Forelimb muscle (tissue), 1 donor: ENCODE measurements at regions not wholly inside any gene's neighbourhood (a gene's known extent, or its start where the extent isn't known, plus 50 kb on each side); places are given as distances from the start of the nearest gene placed in this dataset.

ENCODE experiments used
- DNase-seq: peaks from one replicate; pipeline ENCODE4 v3.0.0-alpha.2; 2013; ENCODE audit warnings: low read depth

DNA sequence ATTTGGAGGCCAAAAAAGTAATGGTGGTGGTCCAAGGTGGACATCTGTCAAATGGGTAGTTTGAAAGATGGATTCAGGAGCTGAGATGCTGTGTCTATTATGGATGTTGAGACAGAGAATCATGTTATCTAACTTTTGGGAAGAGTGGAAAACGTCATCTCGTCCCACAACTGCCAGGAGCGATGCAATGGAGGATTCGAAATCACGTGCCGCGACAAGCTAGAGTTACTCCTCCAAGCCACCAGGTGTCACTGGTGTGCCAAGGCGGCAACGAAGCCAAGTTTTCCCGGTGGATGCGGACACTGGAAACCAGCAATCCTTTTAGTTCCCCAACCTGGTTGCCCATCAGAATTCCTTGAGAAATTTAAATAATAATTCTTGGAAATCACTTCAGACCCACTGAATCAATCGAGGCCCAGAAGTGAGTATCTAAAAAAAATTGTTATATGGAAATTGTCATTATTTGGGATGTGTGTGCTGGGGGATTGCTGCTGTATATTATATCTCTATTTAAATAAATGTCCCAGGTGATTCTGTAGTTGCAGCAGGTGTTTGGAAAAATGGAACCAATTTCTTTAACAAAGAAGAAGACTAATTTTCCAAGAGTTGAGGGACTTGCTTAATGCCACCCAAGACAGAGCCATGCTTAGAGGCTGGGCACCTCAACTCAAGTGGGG lies 206.1 kb downstream of the HAPSTR1 start:
- no peak for DNase-seq

DNA sequence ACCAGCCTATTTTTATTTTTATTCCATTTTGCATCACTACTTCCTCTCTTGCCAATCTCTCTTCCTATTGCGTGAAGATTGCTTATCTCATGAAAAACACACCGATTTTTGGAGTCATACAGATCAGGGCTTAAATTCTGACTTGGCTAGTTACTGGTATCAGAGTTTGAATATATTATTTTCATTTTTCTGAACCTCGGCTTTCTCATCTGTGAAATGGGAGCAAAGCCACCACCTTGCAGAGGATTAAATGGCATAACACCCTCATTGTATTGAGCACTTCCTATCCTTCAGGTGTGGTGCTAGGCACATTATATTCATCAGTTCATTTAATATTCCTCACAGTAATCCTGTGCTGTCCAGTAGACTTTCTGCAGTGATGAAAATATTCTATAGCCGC lies 208.8 kb downstream of the HAPSTR1 start:
- no peak for DNase-seq

DNA sequence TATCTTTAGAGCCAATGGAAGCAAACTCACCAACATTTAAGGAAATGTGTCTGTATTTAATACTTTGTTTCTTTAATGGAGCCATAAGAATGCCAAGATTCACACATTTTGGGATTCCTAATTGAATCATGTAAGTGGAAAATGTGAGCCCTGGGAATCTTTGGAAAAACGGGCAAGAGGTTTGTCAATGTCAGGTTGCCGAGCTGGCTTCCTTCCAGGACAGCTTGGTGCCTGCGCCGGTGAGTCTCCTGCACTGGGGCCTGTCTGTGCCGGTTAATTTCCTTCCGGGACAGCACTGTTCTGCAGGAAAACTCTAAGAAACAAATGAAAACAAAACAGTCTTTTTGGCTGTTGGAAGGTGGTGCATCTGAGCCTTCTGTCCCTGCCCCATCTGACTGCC lies 210.6 kb downstream of the HAPSTR1 start:
- DNase-seq = no peak

DNA sequence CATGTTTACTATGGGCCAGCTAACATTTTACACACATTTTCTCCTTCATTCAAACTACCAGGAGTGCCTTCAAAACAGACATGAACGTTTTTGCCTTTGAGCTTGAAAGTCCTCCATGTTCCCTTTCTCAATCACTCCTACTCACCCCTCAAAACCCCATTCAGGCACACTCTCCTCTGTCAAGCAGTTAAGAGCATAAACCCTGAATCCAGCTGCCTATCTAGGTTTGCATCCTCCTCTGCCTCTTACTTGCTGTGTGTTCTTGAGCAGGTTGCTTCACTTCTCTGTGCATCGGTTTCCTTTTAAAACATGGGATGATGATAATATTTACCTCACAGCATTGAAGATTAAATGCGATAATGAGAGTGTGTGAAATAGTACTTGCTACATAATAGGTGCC lies 215.3 kb downstream of the HAPSTR1 start:
- DNase-seq = no peak

DNA sequence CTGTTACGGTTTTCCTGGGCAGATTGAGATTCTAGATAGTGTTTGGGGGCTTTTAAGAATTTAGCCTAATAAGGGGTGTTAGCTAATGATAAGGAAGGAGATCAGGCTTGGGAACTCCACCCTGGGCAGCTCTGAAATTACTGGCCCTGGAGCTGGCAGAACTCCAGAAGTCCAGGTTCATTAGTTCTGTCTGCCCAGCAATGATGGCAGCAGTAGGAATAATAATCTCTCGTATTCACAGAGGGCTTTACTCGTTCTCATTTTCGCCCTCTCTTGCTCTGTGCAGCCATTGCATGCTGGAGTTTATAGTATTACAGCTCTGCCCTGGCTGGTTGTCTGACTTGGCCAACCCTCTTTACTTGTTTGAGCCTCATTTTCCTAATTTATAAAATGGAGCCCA lies 216.0 kb downstream of the HAPSTR1 start:
- no peak for DNase-seq

DNA sequence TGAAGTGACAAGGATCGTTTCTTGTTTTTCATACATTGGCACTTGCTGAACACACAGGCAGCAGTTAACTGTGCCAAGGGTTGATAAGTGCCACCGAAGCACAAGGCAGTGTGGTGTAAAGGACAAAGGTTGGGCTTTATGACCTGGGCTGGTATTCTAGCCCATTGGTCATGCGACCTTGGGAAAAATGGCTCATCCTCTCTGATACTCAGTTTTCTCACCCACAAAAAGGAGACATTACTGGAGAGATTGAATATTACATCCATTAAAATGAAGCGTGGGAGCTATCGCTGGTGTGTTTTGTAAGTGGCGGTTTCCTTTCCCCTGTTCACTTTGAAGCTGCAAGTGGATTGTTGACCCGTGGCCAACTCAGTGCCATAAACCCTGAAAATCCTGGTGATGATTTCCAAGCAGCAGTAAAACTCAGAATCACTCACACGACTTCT lies 216.9 kb downstream of the HAPSTR1 start:
- no peak for DNase-seq

DNA sequence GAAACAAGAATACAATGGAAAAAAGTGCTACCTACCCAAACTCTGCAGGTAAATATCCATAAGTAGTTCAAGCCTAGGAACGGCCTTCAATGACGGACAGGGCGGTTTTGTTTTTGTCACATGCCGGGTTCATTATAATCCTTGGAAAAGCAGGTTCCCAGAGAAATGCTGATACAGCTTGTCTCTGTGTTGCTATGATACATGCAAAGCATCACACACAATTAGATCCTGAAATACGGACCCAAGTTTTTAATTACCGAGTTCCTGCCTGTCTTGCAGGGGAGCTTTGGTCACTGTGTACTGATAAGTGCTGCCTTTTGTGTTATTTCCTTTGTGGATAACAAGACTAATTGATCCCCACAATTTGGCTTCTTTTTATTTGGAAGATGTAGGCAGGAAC lies 217.4 kb downstream of the HAPSTR1 start:
- no peak for DNase-seq

DNA sequence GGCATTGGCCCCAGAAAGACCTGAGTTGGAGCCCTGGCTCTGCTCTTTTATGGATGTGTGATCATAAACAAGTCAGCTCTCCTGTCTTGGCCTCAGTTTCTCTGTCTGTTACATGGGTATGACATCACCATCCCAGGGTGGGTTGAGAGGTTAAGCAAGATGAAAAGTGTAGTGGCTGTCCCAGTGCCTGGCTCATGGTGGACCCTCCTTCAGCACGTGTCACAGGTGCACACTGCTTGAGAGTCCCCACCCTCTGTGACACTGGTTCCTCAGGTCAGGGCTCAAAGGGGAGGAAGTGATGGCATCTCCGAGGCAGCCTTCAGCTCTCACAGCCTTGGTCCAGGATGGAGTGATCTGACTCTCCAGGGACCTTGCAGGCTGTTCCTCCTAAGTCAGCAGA lies 218.4 kb downstream of the HAPSTR1 start:
- no peak for DNase-seq

DNA sequence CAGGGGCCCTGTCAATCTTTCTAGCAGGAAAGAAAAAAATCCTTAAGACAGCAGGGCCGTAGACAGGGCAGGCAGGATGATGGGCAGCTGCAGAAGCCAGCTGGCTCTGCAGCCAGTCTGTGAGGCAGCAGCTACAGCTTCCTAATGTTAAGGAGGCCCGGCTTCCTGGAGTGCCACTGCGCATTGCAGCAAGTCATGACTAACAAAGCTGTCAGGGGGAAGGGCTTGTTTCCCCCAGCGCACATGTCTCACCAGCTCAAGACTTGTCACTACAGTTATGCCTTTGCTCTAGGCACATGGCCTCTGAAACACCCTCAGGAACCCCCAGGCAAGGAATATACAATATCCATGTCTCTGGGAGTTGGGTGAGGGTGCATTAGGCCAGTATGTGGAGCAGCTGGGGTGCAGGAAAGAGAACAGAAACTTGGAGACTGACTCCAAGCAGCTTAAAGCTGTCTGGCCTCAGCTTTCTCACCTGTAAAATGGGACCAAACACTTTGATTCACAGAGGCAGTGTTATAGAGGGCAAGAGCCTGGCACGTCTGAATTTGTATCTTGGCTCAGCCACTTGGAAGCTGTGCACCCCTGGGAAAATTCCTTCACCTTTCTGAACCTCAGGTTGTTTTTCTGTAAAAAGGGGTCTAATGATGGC lies 220.0 kb downstream of the HAPSTR1 start:
- DNase-seq = no peak

DNA sequence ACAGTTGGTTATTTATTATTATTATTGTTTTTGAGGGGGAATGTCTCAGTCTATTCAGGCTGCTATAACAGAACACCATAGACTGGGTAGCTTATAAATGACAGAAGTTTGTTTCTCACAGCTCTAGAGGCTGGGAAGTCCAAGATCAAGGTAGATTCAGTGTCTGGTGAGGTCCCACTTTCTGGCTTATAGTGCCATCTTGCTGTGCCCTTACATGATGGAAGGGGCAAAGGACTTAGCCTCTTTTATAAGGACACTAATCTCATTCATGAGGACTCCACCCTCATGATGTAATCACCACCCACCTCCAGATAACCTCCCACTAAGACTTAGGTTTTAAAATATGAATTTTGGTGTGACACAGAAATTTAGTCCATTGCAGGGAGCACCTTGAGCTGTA lies 224.6 kb downstream of the HAPSTR1 start:
- no peak for DNase-seq

DNA sequence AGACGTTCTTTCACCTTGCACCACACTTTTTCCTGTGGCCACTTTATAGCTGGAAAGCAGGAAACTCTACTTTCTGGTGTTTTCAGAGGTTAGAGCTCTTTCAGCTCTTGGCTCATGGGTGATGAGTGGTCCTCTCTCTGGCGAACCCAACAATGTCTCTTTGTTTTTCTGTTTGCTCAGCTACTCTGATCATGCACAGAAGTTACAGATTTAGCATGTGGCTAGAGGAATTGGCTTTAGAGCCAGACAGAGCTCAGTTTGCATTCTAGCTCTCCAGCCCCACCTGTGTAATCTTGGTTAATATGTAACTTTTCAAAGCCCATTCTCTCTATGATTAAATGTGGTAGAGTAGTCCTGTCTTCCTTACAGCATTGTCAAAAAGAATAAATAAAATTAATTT lies 225.2 kb downstream of the HAPSTR1 start:
- DNase-seq = no peak

DNA sequence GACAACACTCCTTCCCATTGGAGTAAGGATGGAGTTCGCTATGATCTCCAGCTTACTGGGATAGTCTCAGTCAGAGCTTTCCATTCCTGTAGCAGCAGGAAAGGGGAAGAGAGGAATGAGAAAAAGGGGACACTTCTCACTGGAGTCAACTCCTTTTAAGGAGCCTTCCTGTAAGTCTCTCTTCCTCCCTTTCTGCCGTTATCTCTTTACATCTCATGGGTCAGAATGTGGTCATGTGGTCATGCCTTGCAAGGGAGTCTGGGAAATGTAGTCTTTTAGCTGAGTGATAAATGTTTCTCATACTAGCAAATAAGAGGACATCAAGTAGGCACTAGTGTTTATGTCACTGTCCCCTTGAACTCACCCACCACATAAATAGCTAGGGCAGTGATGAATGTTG lies 227.3 kb downstream of the HAPSTR1 start:
- DNase-seq = no peak

DNA sequence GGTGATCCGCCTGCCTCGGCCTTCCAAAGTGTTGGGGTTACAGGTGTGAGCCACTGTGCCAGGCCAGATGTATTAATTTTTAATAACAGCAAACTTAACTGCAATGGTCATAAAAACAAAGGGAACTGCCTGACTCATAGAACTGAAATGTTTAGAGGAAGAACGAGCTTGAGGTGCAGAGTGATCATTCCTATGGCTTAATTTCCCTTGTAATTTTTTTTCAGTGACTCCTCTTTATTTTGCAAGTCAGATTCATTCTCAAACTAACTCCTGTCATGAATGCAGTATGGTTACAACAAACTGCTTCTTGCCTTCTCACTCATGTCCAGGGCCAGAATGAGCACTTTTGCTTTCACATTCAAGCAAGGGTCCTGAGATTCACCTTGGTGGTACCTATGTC lies 231.3 kb downstream of the HAPSTR1 start:
- no peak for DNase-seq

DNA sequence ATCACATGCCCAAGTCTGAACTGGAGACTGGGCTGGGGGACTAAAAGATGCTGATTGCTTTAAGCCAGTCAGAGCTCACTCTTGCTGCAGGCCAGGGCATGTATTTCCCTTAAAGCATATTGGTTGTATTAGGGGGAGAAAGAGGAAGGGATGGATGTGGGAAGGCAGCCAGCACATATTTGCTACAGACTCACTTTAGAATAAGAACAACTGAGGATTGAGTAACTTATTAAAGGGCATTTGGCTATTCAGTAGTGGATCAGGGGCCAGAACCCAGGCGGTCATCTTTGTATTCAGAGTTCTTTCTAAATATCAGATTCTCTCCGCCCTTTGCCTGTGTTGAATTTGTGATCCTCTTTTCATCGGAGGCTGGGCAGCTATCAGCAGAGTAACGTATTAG lies 231.7 kb downstream of the HAPSTR1 start:
- DNase-seq = no peak

DNA sequence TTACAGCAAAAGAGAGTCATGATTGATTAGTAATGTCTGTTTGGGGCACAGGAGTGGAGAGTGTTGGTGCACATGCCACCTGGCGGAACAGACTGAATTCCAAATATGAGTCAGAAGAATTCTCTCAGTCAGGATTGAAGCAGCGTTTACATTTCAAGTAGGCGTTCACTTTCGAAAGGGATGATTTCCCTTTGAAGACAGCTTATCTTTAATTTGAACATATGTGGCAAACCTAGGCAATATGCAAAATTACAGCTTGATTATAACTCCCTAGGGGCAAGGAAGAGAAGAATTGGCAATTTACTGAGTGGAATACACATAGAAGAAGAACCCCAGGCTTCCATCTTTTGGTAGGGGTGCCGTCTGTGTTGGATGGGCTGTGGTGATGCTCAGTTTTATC lies 235.8 kb downstream of the HAPSTR1 start:
- DNase-seq = no peak

DNA sequence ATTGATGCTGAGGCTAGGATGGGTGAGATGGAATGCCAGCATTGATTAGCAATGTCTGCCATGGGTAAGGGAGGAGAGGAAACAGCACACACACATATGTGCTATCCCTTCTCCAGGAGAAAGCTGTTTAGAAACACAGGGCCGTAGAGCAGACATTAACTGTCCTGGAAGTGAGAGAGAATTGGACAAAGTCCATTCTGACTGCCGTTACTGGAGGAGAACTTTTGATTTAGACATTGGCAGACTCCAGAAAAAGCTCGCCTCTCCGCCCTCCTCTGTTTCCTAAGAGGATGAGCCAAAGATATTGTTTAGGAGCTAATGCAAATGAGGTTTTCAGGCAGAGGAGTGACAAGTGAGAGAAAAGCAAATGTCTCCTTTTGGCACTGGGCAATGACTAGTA lies 237.0 kb downstream of the HAPSTR1 start:
- no peak for DNase-seq

DNA sequence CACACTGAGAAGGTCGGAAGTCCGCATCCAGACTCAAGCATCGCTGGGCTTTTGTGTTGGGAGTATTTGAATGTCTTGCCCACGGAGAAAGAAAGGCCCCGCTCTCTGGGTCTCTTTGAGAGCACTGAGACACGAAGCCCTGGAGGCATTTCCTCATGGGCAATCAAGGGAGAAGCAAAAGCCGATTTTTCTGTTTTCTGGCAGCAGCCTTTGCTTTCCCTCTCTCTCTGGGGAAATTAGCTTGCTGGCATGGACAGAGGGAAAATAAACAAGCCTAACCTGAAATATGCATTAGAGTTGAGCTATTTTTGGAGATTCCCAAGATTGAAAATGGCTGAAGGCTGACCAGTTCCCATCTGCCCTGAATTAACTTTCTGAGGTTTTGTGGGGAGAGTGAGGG lies 238.7 kb downstream of the HAPSTR1 start:
- no peak for DNase-seq

DNA sequence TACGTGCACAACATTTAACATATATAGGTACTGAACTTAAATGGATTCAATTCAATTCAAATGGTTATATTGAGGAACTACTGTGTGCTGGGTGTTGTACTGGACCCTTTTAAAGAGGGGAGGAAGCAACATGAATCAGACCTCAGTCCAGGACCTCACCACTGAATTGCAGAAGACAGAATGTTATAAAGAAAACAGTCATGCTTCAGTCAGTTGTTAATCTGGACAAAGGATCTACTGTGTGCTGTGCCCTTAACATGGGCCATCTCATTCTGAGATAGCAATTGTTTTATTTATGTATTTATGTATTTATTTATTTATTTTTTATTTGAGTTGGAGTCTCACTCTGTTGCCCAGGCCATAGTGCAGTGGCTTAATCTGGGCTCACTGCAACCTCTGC lies 240.1 kb downstream of the HAPSTR1 start:
- DNase-seq = no peak

DNA sequence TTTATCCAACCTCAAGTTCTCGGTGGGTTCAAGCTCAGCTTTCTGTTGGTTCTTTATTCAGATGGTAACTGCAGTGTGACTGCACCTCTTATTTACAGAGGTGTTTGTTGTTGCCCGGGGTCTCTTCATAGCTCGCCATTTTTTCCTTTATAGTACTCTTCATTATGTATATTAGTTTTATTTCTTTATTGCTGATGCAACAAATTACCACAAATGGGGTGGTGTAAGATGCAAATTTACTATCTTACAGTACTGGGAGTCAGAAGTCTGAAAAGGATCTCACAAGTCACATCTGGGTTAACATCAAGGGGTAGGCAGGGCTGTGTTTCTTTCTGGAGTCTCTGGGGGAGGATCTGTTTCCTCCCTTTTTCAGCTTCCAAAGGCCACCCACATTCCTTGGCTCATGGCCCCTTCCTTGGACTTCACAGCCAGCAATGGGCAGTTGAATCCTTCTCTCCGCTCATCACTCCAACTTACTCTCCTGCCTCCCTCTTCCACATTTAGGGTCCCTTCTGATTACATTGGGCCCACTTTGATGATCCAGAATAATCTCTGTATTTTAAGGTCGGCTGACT lies 241.2 kb downstream of the HAPSTR1 start:
- DNase-seq = no peak

DNA sequence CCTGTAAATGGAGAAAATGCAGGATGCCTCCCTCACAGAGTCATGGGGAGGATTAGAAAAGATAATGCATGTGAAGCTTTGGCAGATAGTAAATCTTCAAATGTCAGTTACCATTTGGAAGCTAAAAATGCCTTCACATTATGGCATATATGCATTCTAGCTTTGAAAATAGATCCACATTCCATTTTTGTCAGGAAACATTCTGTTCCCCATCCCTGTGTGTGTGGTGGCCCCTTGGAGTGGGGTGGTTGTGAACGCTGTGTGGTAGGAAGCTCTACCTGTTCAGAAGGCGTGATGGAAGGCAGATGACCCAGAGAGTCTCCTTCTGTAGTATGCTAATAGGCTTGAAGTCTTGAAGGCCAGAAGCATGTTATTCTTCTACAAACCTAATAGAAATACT lies 242.0 kb downstream of the HAPSTR1 start:
- DNase-seq = no peak

DNA sequence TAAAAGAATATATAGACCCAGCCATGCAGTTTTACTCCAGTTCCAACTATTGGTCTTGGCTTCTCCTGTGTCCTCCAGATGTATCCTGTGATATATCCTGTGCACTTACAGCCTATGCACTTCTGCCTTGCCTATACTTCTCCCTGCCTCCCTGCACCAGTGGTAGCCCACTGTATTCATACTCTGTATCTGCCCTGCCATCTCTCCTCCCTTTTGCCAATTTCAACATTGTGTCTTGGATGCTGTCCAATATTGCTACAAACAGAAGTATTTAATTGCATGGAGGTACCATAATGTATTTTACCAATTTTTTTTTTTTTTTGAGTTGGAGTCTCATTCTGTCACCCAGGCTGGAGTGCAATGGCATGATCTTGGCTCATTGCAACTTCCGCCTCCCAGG lies 242.7 kb downstream of the HAPSTR1 start:
- no peak for DNase-seq

DNA sequence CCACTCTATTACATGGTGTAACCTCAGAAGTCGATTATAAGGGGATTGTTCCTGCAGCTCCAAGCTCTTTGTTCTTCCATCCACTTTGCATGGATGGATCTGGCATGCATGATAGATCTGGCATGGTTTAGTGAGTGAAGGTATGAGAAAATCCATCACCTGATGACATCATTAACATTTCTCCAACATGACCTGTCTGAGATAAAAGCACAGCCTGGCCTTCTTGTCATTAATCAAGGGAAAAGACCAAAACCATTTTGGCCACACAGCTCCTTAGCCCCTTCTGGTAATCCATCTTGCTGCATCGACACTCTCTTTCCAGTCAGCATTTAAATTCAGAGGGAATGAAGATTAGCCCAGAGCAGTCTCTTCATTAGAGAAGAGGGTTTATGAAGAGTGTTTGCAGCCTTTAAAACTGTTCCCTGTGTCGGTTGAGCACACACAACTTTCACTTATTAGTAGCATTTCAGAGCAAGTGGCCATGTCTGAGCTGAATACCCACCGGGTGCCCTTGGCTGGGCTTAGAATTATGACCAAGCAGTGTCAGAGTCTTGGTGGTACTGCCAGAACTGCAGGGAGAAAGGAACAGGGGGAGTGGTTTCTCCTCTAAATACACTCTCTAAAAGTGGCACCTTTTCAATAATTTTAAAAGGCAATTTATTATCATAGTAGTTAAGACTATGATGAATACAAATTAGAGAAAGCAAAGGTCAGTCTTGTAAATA lies 246.0 kb downstream of the HAPSTR1 start:
- DNase-seq = no peak

DNA sequence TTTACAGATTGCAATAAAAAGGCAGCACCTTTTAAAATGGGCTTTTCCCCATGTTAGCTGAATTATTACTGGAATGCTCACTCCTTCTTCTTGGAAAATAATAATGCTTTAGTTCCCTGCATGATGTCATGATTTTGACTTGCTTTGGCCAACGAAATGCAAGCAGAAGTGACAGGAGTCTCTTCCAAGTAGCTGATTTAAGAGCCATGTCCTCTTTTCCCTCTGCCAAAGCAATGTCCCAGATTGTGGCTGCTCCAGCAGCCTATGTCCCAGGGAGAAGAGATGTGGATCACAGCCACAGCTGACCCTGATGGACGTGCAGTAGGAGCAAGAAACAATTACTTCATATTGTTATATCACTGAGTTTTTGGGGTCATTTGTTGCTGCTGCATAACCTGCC lies 246.6 kb downstream of the HAPSTR1 start:
- no peak for DNase-seq
